ENCODE measurements at regions not wholly inside any gene's neighbourhood (a gene's known extent, or its start where the extent isn't known, plus 50 kb on each side); places are given as distances from the start of the nearest gene placed in this dataset.

DNA sequence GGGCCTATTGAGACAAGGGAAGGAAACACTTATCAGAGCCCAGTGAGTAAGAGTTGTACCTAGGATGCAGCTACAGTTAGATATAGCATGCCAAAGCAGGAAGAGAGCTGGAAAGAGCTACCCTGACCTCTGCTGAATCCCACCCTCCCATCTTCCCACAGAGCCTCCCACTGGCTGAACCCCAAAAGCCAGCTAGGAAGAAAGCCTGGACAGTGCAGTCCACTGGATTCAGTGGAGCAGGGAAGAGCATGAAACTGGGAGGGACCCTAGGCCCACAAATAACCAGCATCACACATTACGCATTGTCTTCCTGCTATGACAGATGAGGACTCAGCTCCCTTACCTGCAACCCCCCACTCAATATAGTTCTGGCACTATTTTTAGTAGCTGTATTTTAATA, 81.5 kb upstream of the AKAP13 start:
- no peaks in the 10 kb centered on the region for H3K36me3 ChIP-seq
- H3K4me1 ChIP-seq: peaks cover 5 to 14% (median 10%) of the 10 kb centered on the region in 4 donors
- no peak for TF ChIP-seq POLR2A (IDR thresholded peaks at IDR 0.05; ENCODE audit: low read depth)
- no peak for TF ChIP-seq EP300 (IDR thresholded peaks at IDR 0.05)
- no peak for TF ChIP-seq POLR2AphosphoS5 (IDR thresholded peaks at IDR 0.05)
- TF ChIP-seq, protein P1, sequence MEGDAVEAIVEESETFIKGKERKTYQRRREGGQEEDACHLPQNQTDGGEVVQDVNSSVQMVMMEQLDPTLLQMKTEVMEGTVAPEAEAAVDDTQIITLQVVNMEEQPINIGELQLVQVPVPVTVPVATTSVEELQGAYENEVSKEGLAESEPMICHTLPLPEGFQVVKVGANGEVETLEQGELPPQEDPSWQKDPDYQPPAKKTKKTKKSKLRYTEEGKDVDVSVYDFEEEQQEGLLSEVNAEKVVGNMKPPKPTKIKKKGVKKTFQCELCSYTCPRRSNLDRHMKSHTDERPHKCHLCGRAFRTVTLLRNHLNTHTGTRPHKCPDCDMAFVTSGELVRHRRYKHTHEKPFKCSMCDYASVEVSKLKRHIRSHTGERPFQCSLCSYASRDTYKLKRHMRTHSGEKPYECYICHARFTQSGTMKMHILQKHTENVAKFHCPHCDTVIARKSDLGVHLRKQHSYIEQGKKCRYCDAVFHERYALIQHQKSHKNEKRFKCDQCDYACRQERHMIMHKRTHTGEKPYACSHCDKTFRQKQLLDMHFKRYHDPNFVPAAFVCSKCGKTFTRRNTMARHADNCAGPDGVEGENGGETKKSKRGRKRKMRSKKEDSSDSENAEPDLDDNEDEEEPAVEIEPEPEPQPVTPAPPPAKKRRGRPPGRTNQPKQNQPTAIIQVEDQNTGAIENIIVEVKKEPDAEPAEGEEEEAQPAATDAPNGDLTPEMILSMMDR (IDR thresholded peaks at IDR 0.05): no peak
- H3K4me3 ChIP-seq: no peak overlapping the region
- no peak for DNase-seq (ENCODE audit: extremely low spot score)
- no peaks in the 10 kb centered on the region for H3K27me3 ChIP-seq
- WGBS: 100% methylated on average over 1 of the region's 1 CpG
- no peak overlapping the region for H3K27ac ChIP-seq (replicated peaks in 1 of 4)
- intact Hi-C loops (cut with DNase I): loop anchor here (5.0 kb wide), 1 partner anchor 538 kb away; no protein-coding TSS in a partner anchor
- H3K9me3 ChIP-seq: no peaks in the 10 kb centered on the region

DNA sequence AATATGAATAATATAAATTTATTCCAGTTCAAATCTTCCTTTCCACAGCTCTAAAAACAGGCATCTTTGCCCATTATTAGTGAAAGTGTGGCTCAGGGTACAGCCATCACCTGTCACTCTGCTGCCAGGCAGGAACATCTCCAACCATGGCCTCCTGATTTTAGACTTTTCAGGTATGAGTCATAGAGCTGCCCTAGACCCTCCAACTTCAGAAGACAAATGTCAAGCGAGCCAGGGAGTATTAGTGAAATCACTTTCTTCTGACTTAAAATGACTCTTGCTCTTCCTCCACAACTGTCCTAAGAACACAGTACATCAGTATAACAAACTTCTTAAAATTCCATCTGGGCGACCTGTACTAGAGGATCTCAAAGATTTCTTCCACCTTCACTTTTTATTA, 78.1 kb upstream of the AKAP13 start:
- H3K36me3 ChIP-seq: no peaks in the 10 kb centered on the region
- peaks cover 0 to 2% (median 1%) of the 10 kb centered on the region in 4 donors for H3K4me1 ChIP-seq
- H3K4me3 ChIP-seq: no peak overlapping the region
- no peak for DNase-seq (ENCODE audit: extremely low spot score)
- H3K9me3 ChIP-seq: no peaks in the 10 kb centered on the region
- no peak overlapping the region for H3K27ac ChIP-seq (replicated peaks in 1 of 4)
- no peaks in the 10 kb centered on the region for H3K27me3 ChIP-seq
- intact Hi-C loops (cut with DNase I): loop anchor here (5.0 kb wide), 1 partner anchor 525 kb away; no protein-coding TSS in a partner anchor
- TF ChIP-seq POLR2AphosphoS5 (IDR thresholded peaks at IDR 0.05) (no peak), EP300 (IDR thresholded peaks at IDR 0.05) (no peak), POLR2A (IDR thresholded peaks at IDR 0.05; ENCODE audit: low read depth) (no peak)
- TF ChIP-seq, protein P1 (IDR thresholded peaks at IDR 0.05): no peak
- 86% methylated on average over 2 of the region's 2 CpGs for WGBS

DNA sequence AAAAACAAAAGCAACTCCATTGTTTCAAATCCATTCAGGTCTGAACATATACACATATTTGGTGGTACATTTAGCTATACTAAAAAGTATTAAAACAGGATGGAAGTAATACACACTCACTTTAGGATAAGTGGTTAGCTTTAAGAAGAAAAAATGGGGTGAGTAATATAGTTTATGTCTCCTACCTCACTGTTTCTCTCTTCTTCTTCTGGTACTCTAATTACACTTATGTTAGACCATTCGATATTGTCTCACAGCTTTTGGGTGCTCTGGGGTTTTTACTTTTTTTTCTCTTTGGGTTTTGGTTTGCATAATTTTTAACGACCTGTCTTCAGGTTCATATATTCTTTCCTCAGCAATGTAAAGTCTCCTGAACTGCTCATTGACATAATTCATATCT, 75.4 kb upstream of the AKAP13 start:
- no peaks in the 10 kb centered on the region for H3K27me3 ChIP-seq
- H3K4me3 ChIP-seq: no peak overlapping the region
- WGBS: 93% methylated on average over 2 of the region's 2 CpGs
- no peaks in the 10 kb centered on the region for H3K4me1 ChIP-seq
- no peak for TF ChIP-seq EP300 (IDR thresholded peaks at IDR 0.05)
- TF ChIP-seq, protein P1 (IDR thresholded peaks at IDR 0.05): no peak
- TF ChIP-seq POLR2A (IDR thresholded peaks at IDR 0.05; ENCODE audit: low read depth): no peak
- no peak for TF ChIP-seq POLR2AphosphoS5 (IDR thresholded peaks at IDR 0.05)
- intact Hi-C loops (cut with DNase I): no loop called here
- DNase-seq (ENCODE audit: extremely low spot score): no peak
- no peak overlapping the region for H3K27ac ChIP-seq (replicated peaks in 1 of 4)
- H3K36me3 ChIP-seq: no peaks in the 10 kb centered on the region
- no peaks in the 10 kb centered on the region for H3K9me3 ChIP-seq

DNA sequence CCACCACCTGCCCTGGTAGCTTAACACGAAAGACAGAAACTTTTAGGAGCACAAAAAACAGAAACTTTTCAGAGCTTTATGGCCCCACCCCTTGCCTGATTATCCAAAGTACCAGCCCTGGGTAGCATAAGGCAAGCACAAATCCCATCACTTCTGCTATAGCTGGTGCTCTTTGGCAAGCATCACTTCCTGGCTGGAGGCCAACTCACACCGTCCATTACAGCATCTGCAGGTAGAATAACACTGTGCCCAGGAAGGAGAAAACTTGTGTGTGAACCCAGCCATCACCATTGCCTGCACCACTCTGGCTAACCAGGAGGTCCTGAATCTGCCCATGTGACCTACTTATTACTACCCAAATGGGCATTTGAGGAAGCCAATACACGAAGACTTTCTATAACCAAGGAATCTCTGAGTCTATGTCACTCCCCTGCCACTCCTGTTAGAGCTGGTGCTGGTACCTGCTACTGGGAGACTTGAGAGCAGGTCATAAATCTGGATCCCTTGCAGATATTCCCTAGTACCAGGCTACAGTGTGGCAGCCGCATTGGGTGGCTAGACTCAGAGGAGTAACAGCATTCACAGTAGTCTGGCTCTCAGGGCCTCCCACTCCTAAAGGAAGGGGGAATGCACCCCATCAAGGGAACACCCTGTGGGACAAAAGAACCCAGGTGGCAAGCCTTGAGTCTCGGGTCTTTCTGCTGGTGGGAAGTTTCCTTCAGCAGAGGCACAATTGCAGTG, 73.3 kb upstream of the AKAP13 start:
- H3K36me3 ChIP-seq: no peaks in the 10 kb centered on the region
- no peak for DNase-seq (ENCODE audit: extremely low spot score)
- no peak overlapping the region for H3K4me3 ChIP-seq
- H3K27ac ChIP-seq (replicated peaks in 1 of 4): no peak overlapping the region
- WGBS: 65% methylated on average over 5 of the region's 5 CpGs
- no peaks in the 10 kb centered on the region for H3K27me3 ChIP-seq
- no peaks in the 10 kb centered on the region for H3K9me3 ChIP-seq
- intact Hi-C loops (cut with DNase I): no loop called here
- no peaks in the 10 kb centered on the region for H3K4me1 ChIP-seq
- TF ChIP-seq EP300 (IDR thresholded peaks at IDR 0.05): no peak
- no peak for TF ChIP-seq POLR2AphosphoS5 (IDR thresholded peaks at IDR 0.05)
- no peak for TF ChIP-seq POLR2A (IDR thresholded peaks at IDR 0.05; ENCODE audit: low read depth)
- TF ChIP-seq, protein P1 (IDR thresholded peaks at IDR 0.05): no peak

DNA sequence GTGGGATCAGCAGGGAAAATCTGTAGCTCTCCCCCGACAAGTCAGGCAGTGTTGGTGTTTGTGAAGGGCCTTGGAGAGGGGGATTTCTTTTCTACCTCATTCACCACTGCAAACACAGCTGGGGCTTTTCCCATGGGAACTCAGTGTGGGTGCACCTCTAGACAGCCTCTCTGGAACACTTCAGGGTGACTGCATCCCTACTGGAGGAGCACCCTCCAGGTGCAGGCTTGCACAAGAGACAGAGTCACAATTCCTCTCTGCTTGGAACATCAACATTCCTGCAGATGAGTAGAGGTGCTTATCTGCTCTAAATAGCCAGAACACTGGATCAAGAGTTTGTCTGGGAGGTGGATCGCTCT, 72.7 kb upstream of the AKAP13 start:
- Histone ChIP-seq H3K9me3 (no peaks in the 10 kb centered on the region), H3K4me1 (peaks cover 0 to 5% (median 0%) of the 10 kb centered on the region in 4 donors), H3K27ac (replicated peaks in 1 of 4) (no peak overlapping the region), H3K27me3 (no peaks in the 10 kb centered on the region), H3K4me3 (no peak overlapping the region), H3K36me3 (no peaks in the 10 kb centered on the region)
- 95% methylated on average over 2 of the region's 2 CpGs for WGBS
- TF ChIP-seq POLR2AphosphoS5 (IDR thresholded peaks at IDR 0.05) (no peak), EP300 (IDR thresholded peaks at IDR 0.05) (no peak), POLR2A (IDR thresholded peaks at IDR 0.05; ENCODE audit: low read depth) (no peak)
- TF ChIP-seq, protein P1 (IDR thresholded peaks at IDR 0.05): no peak
- intact Hi-C loops (cut with DNase I): no loop called here
- no peak for DNase-seq (ENCODE audit: extremely low spot score)
